ENCODE measurements at regions not wholly inside any gene's neighbourhood (a gene's known extent, or its start where the extent isn't known, plus 50 kb on each side); places are given as distances from the start of the nearest gene placed in this dataset.
"Not testable (repeated sequence)": the region's sequence is repeated elsewhere in the genome, so short reads cannot be mapped to it uniquely, and the experiment has no call there.

- Mint-ChIP-seq H3K4me1 (peaks cover 0 to under 1% of the 10 kb centered on the region in 2 donors), H3K27ac (no peak overlapping the region), H3K27me3 (ENCODE audit: low read depth in 3 of 3) (peaks cover 2 to 7% (median 4%) of the 10 kb centered on the region in 3 donors), H3K9me3 (peaks cover 0 to 10% (median 0%) of the 10 kb centered on the region in 6 donors), H3K36me3 (no peaks in the 10 kb centered on the region), H3K4me3 (no peak overlapping the region)
- no peak for DNase-seq
Measured at GRCh38 chr7:97310-97841, 95.0 kb upstream of the FAM20C start.

GRCh38 chr7:101146-102046 is 91.0 kb upstream of the FAM20C start:
- no peak for DNase-seq
- Mint-ChIP-seq H3K27ac (peak overlapping the region in 2 of 6 donors; percentile 21 to 89), H3K9me3 (peaks cover 0 to 15% (median 0%) of the 10 kb centered on the region in 6 donors), H3K4me3 (peak overlapping the region in 1 of 5 donors; percentile 8), H3K4me1 (peaks cover 4 to 5% of the 10 kb centered on the region in 2 donors), H3K36me3 (no peaks in the 10 kb centered on the region), H3K27me3 (ENCODE audit: low read depth in 3 of 3) (peaks cover 6 to 18% (median 11%) of the 10 kb centered on the region in 3 donors)

GRCh38 chr7:102047-102711 is 90.2 kb upstream of the FAM20C start:
- no peaks in the 10 kb centered on the region for H3K36me3 Mint-ChIP-seq
- no peak for DNase-seq
- peaks cover 6 to 20% (median 13%) of the 10 kb centered on the region in 3 donors for H3K27me3 Mint-ChIP-seq (ENCODE audit: low read depth in 3 of 3)
- peaks cover 0 to 15% (median 0%) of the 10 kb centered on the region in 6 donors for H3K9me3 Mint-ChIP-seq
- peak overlapping the region in 1 of 5 donors; percentile 8 for H3K4me3 Mint-ChIP-seq
- H3K4me1 Mint-ChIP-seq: peaks cover 4 to 5% of the 10 kb centered on the region in 2 donors
- H3K27ac Mint-ChIP-seq: peak overlapping the region; percentile 21 to 93 (median 71)

GRCh38 chr7:102721-103120 is 89.7 kb upstream of the FAM20C start:
- Mint-ChIP-seq H3K9me3 (peaks cover 0 to 15% (median 0%) of the 10 kb centered on the region in 6 donors), H3K4me1 (peaks cover 4 to 5% of the 10 kb centered on the region in 2 donors), H3K27ac (peak overlapping the region in 4 of 6 donors; percentile 25 to 93 (median 84)), H3K36me3 (no peaks in the 10 kb centered on the region), H3K27me3 (ENCODE audit: low read depth in 3 of 3) (peaks cover 6 to 20% (median 13%) of the 10 kb centered on the region in 3 donors), H3K4me3 (peak overlapping the region in 2 of 5 donors; percentile 9 to 30)
- DNase-seq: peak in 1 of 3 donors; percentile 20

DNA sequence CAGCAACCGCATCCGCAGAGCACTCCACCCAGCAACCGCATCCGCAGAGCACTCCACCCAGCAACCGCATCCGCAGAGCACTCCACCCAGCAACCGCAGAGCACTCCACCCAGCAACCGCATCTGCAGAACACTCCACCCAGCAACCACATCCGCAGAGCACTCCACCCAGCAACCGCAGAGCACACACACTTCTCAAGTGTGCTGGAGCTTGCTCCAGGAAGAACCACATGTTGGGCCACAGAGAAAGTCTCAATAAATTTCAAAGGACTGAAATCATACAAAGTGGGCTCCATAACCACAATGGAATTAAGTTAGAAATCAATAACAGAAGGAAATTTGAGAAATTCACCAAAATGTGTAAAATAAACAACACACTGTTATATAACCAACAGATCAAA is 88.4 kb upstream of the FAM20C start:
- H3K27ac Mint-ChIP-seq: peak overlapping the region in 4 of 6 donors; percentile 7 to 53 (median 46)
- H3K9me3 Mint-ChIP-seq, H3K4me1 Mint-ChIP-seq, H3K36me3 Mint-ChIP-seq, H3K4me3 Mint-ChIP-seq: not testable (repeated sequence)
- H3K27me3 Mint-ChIP-seq (ENCODE audit: low read depth in 3 of 3): peaks cover 8 to 20% (median 17%) of the 10 kb centered on the region in 3 donors
- DNase-seq: peak; percentile 3 to 12 (median 7)

- Mint-ChIP-seq H3K27ac (peak overlapping the region in 1 of 6 donors; percentile 8), H3K36me3 (no peaks in the 10 kb centered on the region), H3K9me3 (peaks cover 0 to 5% (median 0%) of the 10 kb centered on the region in 6 donors), H3K4me3 (no peak overlapping the region), H3K4me1 (peaks cover 4 to 5% of the 10 kb centered on the region in 2 donors), H3K27me3 (ENCODE audit: low read depth in 3 of 3) (peaks cover 11 to 19% (median 18%) of the 10 kb centered on the region in 3 donors)
- DNase-seq: no peak
Measured at GRCh38 chr7:105002-105401, 87.4 kb upstream of the FAM20C start.

GRCh38 chr7:106356-106755 is 86.0 kb upstream of the FAM20C start:
- no peak overlapping the region for H3K4me3 Mint-ChIP-seq
- no peak overlapping the region for H3K27ac Mint-ChIP-seq
- peaks cover 4 to 5% of the 10 kb centered on the region in 2 donors for H3K4me1 Mint-ChIP-seq
- peaks cover 11 to 18% (median 18%) of the 10 kb centered on the region in 3 donors for H3K27me3 Mint-ChIP-seq (ENCODE audit: low read depth in 3 of 3)
- no peaks in the 10 kb centered on the region for H3K36me3 Mint-ChIP-seq
- DNase-seq: no peak
- H3K9me3 Mint-ChIP-seq: peaks cover 0 to 5% (median 0%) of the 10 kb centered on the region in 6 donors

DNA sequence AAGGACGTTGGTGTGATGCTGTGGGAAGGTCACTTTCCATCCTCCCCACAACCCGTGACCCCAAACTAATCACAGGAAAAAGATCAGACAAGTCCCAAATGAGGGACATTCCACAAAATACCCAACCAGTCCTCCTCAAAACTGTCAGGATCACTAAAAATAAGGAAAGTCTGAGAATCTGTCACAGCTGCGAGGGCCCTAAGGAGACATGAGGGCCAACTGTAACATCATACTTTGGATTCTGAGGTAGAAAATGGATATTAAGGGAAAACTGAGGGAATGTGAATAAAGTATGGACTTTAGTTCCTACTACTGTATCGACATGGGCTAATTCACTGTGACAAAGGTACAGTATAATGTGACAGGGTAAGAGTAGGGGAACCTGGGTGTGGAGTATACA is 85.1 kb upstream of the FAM20C start:
- peaks cover 9 to 23% (median 18%) of the 10 kb centered on the region in 3 donors for H3K27me3 Mint-ChIP-seq (ENCODE audit: low read depth in 3 of 3)
- no peak overlapping the region for H3K27ac Mint-ChIP-seq
- H3K4me3 Mint-ChIP-seq: no peak overlapping the region
- peaks cover 0 to 12% (median 0%) of the 10 kb centered on the region in 6 donors for H3K9me3 Mint-ChIP-seq
- H3K4me1 Mint-ChIP-seq: peaks cover 4 to 5% of the 10 kb centered on the region in 2 donors
- DNase-seq: no peak
- H3K36me3 Mint-ChIP-seq: no peaks in the 10 kb centered on the region

DNA sequence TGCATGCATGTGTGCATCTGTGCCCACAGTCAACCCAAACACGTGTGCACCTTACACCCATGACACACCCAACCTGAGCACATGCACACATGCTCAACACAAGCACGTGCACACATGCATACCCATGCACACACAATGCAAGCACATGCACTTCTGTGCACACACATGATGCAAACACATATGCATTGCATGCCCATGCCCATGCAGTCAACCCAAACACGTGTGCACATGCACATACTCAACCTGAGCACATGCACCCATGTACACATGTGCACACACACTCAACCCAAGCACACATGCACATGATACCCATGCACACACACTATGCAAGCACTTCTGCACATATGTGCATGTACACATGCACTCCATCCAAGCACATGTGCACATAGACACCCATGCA is 84.5 kb upstream of the FAM20C start:
- peaks cover 9 to 26% (median 11%) of the 10 kb centered on the region in 3 donors for H3K27me3 Mint-ChIP-seq (ENCODE audit: low read depth in 3 of 3)
- H3K4me1 Mint-ChIP-seq: no peaks in the 10 kb centered on the region
- DNase-seq: no peak
- no peak overlapping the region for H3K27ac Mint-ChIP-seq
- H3K9me3 Mint-ChIP-seq: peaks cover 0 to 10% (median 2%) of the 10 kb centered on the region in 6 donors
- H3K4me3 Mint-ChIP-seq: no peak overlapping the region
- no peaks in the 10 kb centered on the region for H3K36me3 Mint-ChIP-seq

DNA sequence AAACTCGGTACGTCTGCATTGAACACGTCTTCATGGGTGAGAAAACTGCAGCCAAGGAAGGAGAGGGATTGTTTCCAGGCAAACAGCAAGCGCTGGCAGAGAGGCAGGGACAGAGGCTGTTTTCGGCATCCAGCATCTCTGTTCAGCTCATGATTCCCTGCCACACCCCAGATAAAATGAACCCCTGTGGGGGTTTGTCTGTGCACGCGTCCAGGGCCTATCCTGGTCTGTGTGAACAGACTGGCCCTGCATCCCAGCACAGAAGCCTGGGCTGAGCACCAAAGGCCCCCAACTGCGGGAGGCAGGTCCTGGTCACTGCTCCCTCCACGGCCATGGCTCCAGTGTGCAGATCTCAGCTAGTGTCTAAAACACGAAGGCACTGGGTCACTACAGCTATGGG is 83.3 kb upstream of the FAM20C start:
- no peaks in the 10 kb centered on the region for H3K4me1 Mint-ChIP-seq
- peaks cover 0 to 16% (median 4%) of the 10 kb centered on the region in 6 donors for H3K9me3 Mint-ChIP-seq
- H3K4me3 Mint-ChIP-seq: no peak overlapping the region
- no peak for DNase-seq
- no peaks in the 10 kb centered on the region for H3K36me3 Mint-ChIP-seq
- peaks cover 7 to 24% (median 9%) of the 10 kb centered on the region in 3 donors for H3K27me3 Mint-ChIP-seq (ENCODE audit: low read depth in 3 of 3)
- no peak overlapping the region for H3K27ac Mint-ChIP-seq

GRCh38 chr7:109898-110556 is 82.3 kb upstream of the FAM20C start:
- DNase-seq: no peak
- Mint-ChIP-seq H3K4me1 (no peaks in the 10 kb centered on the region), H3K9me3 (peaks cover 0 to 16% (median 4%) of the 10 kb centered on the region in 6 donors), H3K27me3 (ENCODE audit: low read depth in 3 of 3) (peaks cover 6 to 23% (median 7%) of the 10 kb centered on the region in 3 donors), H3K4me3 (no peak overlapping the region), H3K36me3 (no peaks in the 10 kb centered on the region), H3K27ac (no peak overlapping the region)

GRCh38 chr7:110557-111232 is 81.7 kb upstream of the FAM20C start:
- no peak for DNase-seq
- Mint-ChIP-seq H3K36me3 (no peaks in the 10 kb centered on the region), H3K27ac (no peak overlapping the region), H3K9me3 (peaks cover 0 to 16% (median 4%) of the 10 kb centered on the region in 6 donors), H3K4me1 (no peaks in the 10 kb centered on the region), H3K27me3 (ENCODE audit: low read depth in 3 of 3) (peaks cover 5 to 23% (median 6%) of the 10 kb centered on the region in 3 donors), H3K4me3 (no peak overlapping the region)

GRCh38 chr7:111591-111990 is 80.8 kb upstream of the FAM20C start:
- peaks cover 5 to 23% (median 7%) of the 10 kb centered on the region in 3 donors for H3K27me3 Mint-ChIP-seq (ENCODE audit: low read depth in 3 of 3)
- no peaks in the 10 kb centered on the region for H3K4me1 Mint-ChIP-seq
- H3K36me3 Mint-ChIP-seq: no peaks in the 10 kb centered on the region
- DNase-seq: no peak
- peaks cover 0 to 16% (median 4%) of the 10 kb centered on the region in 6 donors for H3K9me3 Mint-ChIP-seq
- H3K27ac Mint-ChIP-seq: no peak overlapping the region
- no peak overlapping the region for H3K4me3 Mint-ChIP-seq
